EL (cell line): ENCODE measurements at regions not wholly inside any gene's neighbourhood (a gene's known extent, or its start where the extent isn't known, plus 50 kb on each side); places are given as distances from the start of the nearest gene placed in this dataset.

Source experiments
- DNase-seq: peaks from one replicate; pipeline ENCODE4 v3.0.0-alpha.2; 2016

DNA sequence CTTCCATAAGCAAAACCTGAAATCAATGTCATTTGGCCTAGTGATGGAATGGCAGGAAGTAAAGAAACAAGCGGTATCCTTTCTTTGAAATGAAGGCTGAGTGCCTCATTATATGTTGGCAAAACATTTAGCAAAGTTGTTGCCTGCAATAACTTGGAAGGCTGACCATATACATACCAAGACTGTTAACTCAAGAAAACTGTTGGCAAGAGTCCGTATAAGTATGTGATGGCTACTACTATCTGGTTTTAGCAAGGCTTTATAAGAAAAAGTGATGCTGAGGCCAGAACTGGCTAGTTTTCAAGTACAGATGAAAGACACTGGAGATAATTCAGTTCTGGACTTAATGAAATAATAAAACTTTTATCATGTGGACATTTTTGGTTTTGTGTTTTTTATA, 356.2 kb downstream of the ZNF521 start:
- no peak for DNase-seq

DNA sequence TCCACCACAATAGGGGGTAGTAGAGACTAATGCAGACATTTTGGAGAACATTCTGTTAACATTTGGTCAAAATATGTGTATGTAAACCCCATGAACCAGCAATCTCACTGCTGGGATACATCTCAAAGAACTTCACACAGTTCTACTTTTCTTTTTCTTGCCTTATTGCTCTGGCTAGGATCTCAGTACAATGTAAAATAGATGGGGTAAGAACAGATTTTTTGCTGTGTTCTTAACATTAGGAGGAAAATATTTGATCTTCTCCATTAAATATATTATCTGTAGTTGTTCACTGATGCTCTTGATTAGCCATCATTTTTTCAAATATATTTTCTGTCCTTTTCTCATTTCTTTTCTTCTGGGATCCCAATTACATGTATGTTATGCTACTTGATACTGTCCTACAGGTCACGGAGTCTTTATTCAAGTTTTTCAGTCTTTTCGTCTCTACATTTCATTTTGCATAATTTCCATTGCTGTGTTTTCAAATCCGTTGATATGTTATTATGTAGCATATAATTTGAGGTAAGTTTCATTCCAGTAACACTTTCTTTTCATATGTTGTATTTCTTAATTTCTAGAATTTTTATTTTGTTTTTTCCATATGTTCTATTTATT, 352.2 kb downstream of the ZNF521 start:
- no peak for DNase-seq

DNA sequence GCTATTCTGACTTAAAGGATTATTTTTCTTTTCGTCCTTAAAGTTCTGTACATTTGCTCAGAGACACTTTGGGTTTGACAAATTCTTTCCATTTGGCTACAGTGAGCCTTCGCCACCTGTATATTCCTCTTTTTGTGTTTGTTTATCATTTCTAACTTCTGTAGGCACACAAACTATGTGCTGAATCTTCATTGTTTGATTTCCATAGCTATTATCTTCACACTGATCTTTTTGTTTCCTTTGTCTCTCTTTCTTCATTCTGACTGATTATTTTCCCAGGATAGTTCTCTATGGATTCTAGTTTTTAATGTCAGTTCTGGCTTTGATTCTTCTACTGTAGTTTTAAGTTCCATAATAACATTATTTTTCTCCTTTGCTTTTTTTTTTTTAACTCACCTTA, 350.2 kb downstream of the ZNF521 start:
- no peak for DNase-seq

DNA sequence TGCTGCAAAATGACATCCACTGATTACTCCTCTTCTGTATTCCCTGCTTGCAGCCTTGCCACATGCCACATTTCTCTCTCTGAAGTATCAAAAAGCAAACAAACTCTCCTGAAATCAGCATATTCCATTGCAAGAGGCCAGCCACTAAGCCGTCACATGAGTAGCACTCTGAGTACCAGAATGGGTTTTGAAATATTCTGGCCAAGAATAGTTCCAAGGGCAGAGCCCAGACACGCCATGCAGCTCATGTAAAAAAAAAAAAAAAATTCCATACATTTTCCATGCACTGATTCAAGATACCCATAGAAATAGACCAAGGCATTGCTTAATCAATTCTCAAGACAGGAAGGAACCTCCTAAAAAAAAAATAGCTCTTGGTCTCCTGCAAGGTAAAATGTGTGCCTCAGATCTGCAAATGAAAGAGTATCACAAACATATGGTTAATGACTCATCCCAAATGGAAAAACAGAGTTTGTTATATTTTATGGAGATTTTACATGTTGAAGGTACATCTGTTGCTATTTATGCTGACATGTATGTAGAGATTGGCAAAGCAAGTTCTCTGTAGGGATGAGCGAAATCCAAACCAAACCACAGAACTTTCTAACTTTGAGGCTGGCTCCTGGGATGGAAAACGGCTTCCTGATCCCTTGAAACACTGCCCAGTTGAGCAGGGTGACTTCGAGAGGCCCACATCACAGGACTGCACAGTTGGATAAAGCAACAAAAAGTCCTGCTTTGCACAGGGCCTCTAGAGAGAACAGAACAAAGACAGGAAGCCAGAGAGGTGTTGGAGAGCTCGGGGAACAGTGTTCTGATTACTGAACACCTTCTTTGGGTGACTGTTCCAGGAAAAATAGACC, 346.2 kb downstream of the ZNF521 start:
- DNase-seq: no peak

DNA sequence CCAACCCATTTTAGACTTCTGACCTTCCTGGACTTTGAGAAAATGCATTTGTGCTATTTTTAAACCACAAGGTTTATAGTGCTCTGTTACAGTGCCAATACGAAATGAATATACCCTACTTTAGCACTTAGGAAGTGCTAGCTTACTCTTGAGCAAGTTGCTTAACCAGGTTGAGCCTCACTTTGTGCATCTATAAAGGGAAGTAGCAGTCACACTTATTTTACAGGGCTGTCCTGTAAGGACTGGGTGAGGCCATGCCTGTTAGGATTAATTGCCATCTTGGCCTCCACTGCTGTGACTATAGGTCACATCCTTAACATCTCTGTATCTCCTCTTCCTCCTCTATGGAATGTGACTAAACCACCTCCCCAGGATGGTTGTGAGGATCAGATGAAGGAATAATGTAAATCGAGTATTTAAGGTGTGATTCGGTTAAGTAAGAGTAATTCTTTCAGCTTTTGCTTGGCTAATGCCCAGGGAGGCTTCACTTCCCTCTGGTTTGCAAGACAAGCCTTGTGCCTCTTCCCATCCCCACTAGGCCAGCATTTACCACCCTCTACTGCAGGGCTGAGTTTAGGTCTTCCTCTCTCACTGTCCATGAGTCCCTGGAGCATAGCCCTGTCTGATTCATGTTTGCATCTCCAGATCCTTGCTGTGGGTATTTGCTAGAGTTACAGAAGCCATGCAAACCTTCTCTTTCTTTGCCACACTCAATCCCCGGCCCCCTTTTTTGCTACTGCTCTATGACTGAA, 341.2 kb downstream of the ZNF521 start:
- no peak for DNase-seq
